Neural cell (in vitro differentiated cells): ENCODE measurements at regions not wholly inside any gene's neighbourhood (a gene's known extent, or its start where the extent isn't known, plus 50 kb on each side); places are given as distances from the start of the nearest gene placed in this dataset.

Experiments
- CTCF ChIP-seq: fragments of 450-650 bp; IDR thresholded peaks from 2 replicates; pipeline ENCODE4 v1.5.1; 2014; ENCODE audit warnings: antibody characterized with exemption, mild to moderate bottlenecking, moderate library complexity; ENCODE audit not compliant: poor library complexity, severe bottlenecking
- EZH2 ChIP-seq: fragments of 200-600, 300-800 bp; shearing (Covaris generic), sonication (generic); IDR thresholded peaks from 2 replicates; pipeline ENCODE4 v1.6.1; 2014; ENCODE audit warnings: antibody characterized with exemption, low read length, borderline replicate concordance, mild to moderate bottlenecking; ENCODE audit not compliant: insufficient read depth, poor library complexity, severe bottlenecking

GRCh38 chr5:81883371-81883770, 88.5 kb upstream of the ATG10 start:
- TF ChIP-seq CTCF (no peak), EZH2 (no peak)
